OCI-LY1 (cell line): ENCODE measurements at regions not wholly inside any gene's neighbourhood (a gene's known extent, or its start where the extent isn't known, plus 50 kb on each side); places are given as distances from the start of the nearest gene placed in this dataset.

Experiments used
- H2AFZ ChIP-seq: fragments of 200-600 bp; sonication (generic), shearing (Covaris generic); 2 replicates; pipeline ENCODE4 v1.6.0; 2014; ENCODE audit warnings: antibody characterized with exemption, mild to moderate bottlenecking, low read length
- H3F3A ChIP-seq: fragments of 200-600 bp; sonication (generic), shearing (Covaris generic); 2 replicates; pipeline ENCODE4 v1.6.0; 2014; ENCODE audit warnings: mild to moderate bottlenecking, antibody characterized with exemption, low read length, moderate library complexity; ENCODE audit not compliant: insufficient read depth
- H3K27ac ChIP-seq: fragments of 200-600 bp; sonication (generic); 2 replicates; pipeline ENCODE4 v1.5.1; 2014; ENCODE audit warnings: low read length, mixed run types, mild to moderate bottlenecking, low read depth; ENCODE audit not compliant: poor library complexity, severe bottlenecking
- H3K27me3 ChIP-seq: fragments of 200-600 bp; sonication (generic); 2 replicates; pipeline ENCODE4 v1.6.0; 2014; ENCODE audit warnings: antibody characterized with exemption, mild to moderate bottlenecking, low read length, moderate library complexity; ENCODE audit not compliant: insufficient read depth
- H3K36me3 ChIP-seq: fragments of 200-600 bp; sonication (generic); 2 replicates; pipeline ENCODE4 v1.6.1; 2014; ENCODE audit warnings: mild to moderate bottlenecking, antibody characterized with exemption, low read length, moderate library complexity, mixed read lengths; ENCODE audit not compliant: insufficient read depth
- H3K4me1 ChIP-seq: fragments of 200-600 bp; sonication (generic); 2 replicates; pipeline ENCODE4 v1.5.1; 2014; ENCODE audit warnings: mild to moderate bottlenecking, low read length, moderate library complexity; ENCODE audit not compliant: insufficient read depth, severe bottlenecking
- H3K4me2 ChIP-seq: fragments of 200-600 bp; sonication (generic), shearing (Covaris generic); 2 replicates; pipeline ENCODE4 v1.6.1; 2014; ENCODE audit warnings: low read length
- H3K4me3 ChIP-seq: fragments of 200-600 bp; sonication (generic); 2 replicates; pipeline ENCODE4 v1.5.1; 2014; ENCODE audit warnings: low read length, low read depth, mild to moderate bottlenecking, mixed read lengths; ENCODE audit not compliant: poor library complexity, severe bottlenecking
- H3K79me2 ChIP-seq: fragments of 200-600 bp; shearing (Covaris generic); 2 replicates; pipeline ENCODE4 v1.6.1; 2016; ENCODE audit warnings: mixed run types, low read length, mixed read lengths; ENCODE audit not compliant: insufficient read depth
- H3K9ac ChIP-seq: fragments of 200-600 bp; sonication (generic), shearing (Covaris generic); 2 replicates; pipeline ENCODE4 v1.6.1; 2014; ENCODE audit warnings: mild to moderate bottlenecking, low read length, mixed read lengths
- H3K9me2 ChIP-seq: fragments of 200-600 bp; sonication (generic), shearing (Covaris generic); 2 replicates; pipeline ENCODE4 v1.6.1; 2014; ENCODE audit warnings: low read depth, mild to moderate bottlenecking, low read length, mixed read lengths
- H3K9me3 ChIP-seq: fragments of 200-600 bp; shearing (Covaris generic); 2 replicates; pipeline ENCODE4 v1.6.1; 2014; ENCODE audit warnings: low read length, mixed read lengths
- H4K20me1 ChIP-seq: fragments of 200-600 bp; sonication (generic), shearing (Covaris generic); 2 replicates; pipeline ENCODE4 v1.6.0; 2016; ENCODE audit warnings: mild to moderate bottlenecking, low read length; ENCODE audit not compliant: insufficient read depth
- EZH2 ChIP-seq: fragments of 200-600 bp; sonication (generic), shearing (Covaris generic); IDR thresholded peaks from 2 replicates; pipeline ENCODE4 v1.8.0; 2017; ENCODE audit warnings: borderline replicate concordance, mixed run types, mild to moderate bottlenecking, antibody characterized with exemption, low read length, moderate library complexity, mixed read lengths
- TF ChIP-seq, protein P1 (sequence below): fragments of 200-600 bp; sonication (generic), shearing (Covaris generic); IDR thresholded peaks from 2 replicates; pipeline ENCODE4 v1.5.1; 2017; ENCODE audit warnings: mild to moderate bottlenecking, antibody characterized with exemption, low read length, moderate library complexity, mixed read lengths

DNA sequence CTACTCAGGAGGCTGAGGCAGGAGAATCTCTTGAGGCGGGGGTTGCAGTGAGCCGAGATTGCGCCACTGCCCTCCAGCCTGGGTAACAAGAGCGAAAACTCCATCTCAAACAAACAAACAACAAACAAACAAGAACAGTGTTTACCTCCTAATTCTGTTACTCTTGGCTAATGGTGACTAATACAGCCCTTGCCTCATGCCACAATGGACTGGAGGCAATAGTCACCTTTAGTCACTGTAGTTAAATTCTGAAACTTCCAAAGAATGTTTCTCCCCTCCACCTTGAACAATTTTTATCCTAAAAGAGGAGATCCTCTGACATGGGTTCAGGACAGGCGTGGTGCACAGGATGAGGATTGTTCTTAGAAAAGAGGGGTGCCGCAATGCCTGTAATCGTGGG lies 241.2 kb upstream of the CTSO start:
- H3F3A ChIP-seq = no peaks in the 10 kb centered on the region
- H3K4me2 ChIP-seq = no peak overlapping the region
- H3K79me2 ChIP-seq = no peaks in the 10 kb centered on the region
- H3K36me3 ChIP-seq = no peaks in the 10 kb centered on the region
- no peaks in the 10 kb centered on the region for H4K20me1 ChIP-seq
- TF ChIP-seq, protein P1, sequence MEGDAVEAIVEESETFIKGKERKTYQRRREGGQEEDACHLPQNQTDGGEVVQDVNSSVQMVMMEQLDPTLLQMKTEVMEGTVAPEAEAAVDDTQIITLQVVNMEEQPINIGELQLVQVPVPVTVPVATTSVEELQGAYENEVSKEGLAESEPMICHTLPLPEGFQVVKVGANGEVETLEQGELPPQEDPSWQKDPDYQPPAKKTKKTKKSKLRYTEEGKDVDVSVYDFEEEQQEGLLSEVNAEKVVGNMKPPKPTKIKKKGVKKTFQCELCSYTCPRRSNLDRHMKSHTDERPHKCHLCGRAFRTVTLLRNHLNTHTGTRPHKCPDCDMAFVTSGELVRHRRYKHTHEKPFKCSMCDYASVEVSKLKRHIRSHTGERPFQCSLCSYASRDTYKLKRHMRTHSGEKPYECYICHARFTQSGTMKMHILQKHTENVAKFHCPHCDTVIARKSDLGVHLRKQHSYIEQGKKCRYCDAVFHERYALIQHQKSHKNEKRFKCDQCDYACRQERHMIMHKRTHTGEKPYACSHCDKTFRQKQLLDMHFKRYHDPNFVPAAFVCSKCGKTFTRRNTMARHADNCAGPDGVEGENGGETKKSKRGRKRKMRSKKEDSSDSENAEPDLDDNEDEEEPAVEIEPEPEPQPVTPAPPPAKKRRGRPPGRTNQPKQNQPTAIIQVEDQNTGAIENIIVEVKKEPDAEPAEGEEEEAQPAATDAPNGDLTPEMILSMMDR = no peak
- no peak for TF ChIP-seq EZH2
- H3K9me3 ChIP-seq = no peaks in the 10 kb centered on the region
- H3K27ac ChIP-seq = no peak overlapping the region
- H3K4me3 ChIP-seq = no peak overlapping the region
- no peaks in the 10 kb centered on the region for H3K4me1 ChIP-seq
- H3K27me3 ChIP-seq = no peaks in the 10 kb centered on the region
- no peaks in the 10 kb centered on the region for H3K9me2 ChIP-seq
- H3K9ac ChIP-seq = no peak overlapping the region
- H2AFZ ChIP-seq = no peak overlapping the region

DNA sequence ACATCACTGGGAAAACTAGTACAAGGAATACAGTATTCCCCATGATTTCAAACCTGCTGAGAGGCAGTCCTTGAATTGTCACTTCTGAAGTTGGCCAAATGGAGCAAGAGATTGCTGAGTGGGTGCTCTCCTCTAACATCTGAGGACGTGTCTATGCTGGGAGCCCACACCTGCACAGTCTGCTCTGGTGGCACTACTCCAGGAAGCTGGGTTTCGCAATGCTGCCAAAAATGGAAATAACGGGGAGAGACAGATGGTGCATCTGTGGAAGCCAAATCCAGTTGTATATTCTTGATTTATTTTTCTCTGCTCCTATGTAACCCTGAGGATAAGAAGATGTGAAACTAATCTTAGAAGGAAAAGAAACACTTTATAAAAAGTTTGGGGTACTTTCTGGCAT lies 240.1 kb upstream of the CTSO start:
- Histone ChIP-seq H3K9me3 (no peaks in the 10 kb centered on the region), H3K4me2 (no peak overlapping the region), H3K36me3 (no peaks in the 10 kb centered on the region), H3K27ac (no peak overlapping the region), H3K9ac (no peak overlapping the region), H3K4me1 (no peaks in the 10 kb centered on the region), H3K9me2 (no peaks in the 10 kb centered on the region), H3K27me3 (no peaks in the 10 kb centered on the region), H4K20me1 (no peaks in the 10 kb centered on the region), H2AFZ (no peak overlapping the region), H3K79me2 (no peaks in the 10 kb centered on the region), H3F3A (no peaks in the 10 kb centered on the region), H3K4me3 (no peak overlapping the region)
- TF ChIP-seq, protein P1 = no peak
- TF ChIP-seq EZH2 = no peak

DNA sequence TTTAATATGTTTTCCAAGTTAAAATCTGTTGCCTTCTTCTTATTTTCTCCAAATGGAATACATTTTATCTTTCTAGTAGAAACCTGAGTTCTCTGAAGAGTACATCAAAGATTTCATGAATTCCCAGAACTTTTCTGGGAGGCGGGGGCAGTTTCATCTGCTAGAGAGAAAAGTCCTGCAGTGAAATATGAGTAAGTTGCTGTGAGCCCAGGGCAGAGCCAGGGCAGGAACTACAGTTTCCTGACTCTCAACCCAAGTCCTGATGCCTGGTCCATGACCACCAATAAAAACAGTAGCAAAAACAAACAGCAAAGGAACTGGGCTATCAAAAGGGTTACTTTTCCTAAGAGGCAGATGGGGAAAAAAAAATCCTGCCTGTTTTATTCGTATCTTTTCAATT lies 239.4 kb upstream of the CTSO start:
- no peak overlapping the region for H3K27ac ChIP-seq
- H3K4me2 ChIP-seq = no peak overlapping the region
- H3F3A ChIP-seq = no peaks in the 10 kb centered on the region
- no peaks in the 10 kb centered on the region for H3K27me3 ChIP-seq
- H4K20me1 ChIP-seq = no peaks in the 10 kb centered on the region
- no peak overlapping the region for H3K4me3 ChIP-seq
- no peaks in the 10 kb centered on the region for H3K79me2 ChIP-seq
- no peaks in the 10 kb centered on the region for H3K9me3 ChIP-seq
- H3K9me2 ChIP-seq = no peaks in the 10 kb centered on the region
- no peaks in the 10 kb centered on the region for H3K4me1 ChIP-seq
- H2AFZ ChIP-seq = no peak overlapping the region
- no peak overlapping the region for H3K9ac ChIP-seq
- no peak for TF ChIP-seq EZH2
- TF ChIP-seq, protein P1 = no peak
- no peaks in the 10 kb centered on the region for H3K36me3 ChIP-seq
